GM19324 (cell line): ENCODE measurements at regions not wholly inside any gene's neighbourhood (a gene's known extent, or its start where the extent isn't known, plus 50 kb on each side); places are given as distances from the start of the nearest gene placed in this dataset.

Experiments used
- ATAC-seq: cut with Tn5 transposase; IDR thresholded peaks from one replicate; pipeline ENCODE4 v1.9.1; 2021; ENCODE audit warnings: mild to moderate bottlenecking, moderate library complexity; ENCODE audit not compliant: unreplicated experiment, low FRiP score

DNA sequence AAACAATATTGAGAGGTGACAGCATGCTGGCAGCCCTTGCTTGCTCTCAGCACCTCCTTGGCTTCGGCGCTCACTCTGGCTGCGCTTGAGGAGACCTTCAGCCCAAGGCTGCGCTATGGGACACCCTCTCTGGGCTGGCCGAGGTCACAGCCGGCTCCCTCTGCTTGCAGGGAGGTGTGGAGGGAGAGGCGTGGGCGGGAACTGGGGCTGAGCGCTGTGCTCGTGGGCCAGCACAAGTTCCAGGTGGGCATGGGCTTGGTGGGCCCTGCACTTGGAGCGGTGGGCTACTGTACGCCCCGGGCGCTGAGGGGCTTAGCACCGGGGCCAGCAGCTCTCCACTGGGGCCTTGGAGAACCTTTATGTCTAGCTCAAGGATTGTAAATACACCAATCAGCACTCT, 1613.8 kb upstream of the IGFBP7 start:
- ATAC-seq, result no peak

DNA sequence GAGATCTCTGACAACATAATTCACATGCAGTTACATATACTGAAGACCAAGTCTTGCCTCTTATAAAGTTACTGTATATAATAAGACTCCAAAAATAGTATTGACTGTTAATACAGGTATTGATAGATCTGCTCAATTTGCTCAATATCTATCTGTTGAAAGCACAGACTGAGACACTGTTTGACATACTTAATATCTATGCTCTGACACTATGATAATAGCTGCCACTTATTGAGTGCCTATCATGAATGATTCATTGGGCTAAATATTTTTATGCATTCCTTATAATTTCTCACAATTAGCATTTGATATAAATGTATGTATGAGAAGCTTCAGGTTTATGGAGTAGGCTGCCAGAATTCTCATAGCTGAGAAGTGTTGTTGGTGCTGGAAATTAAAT, 1600.9 kb upstream of the IGFBP7 start:
- no peak for ATAC-seq

DNA sequence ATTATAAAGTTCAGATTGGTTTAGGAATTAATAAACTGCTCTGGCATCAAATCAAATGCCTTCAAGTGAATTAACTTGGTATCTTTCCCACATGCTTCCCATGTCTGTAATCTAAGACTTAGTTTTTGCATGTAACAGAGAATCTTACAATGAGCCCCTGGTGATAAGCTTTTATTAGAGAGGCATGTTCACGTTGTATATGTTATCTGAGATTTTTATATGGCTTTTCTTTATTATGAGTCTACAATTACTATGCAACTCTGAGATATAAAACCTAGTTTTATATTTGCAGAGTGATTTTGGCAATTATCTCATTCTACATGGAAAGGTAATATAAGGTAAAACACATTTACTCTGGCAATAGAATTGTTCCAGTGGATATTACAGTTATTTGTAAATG, 1578.4 kb upstream of the IGFBP7 start:
- ATAC-seq, result no peak

DNA sequence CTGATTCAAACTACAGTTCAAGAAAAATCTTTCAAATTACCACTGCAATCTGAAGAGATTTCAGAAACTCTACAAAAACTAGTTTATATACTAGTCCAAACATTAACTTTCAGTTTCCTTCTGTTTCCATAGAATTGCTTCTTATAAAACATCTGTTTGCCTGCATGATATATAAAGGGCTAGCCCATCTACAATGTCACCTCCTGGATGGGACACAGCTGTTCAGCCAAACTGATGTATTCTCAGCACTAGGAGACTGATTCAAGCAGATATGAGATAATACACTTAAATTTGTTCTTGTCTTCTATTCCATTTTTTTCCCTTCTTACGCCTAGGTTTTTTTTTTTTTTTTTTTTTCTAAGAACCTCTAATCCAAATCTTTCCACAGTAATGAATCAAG, 1569.7 kb upstream of the IGFBP7 start:
- no peak for ATAC-seq

DNA sequence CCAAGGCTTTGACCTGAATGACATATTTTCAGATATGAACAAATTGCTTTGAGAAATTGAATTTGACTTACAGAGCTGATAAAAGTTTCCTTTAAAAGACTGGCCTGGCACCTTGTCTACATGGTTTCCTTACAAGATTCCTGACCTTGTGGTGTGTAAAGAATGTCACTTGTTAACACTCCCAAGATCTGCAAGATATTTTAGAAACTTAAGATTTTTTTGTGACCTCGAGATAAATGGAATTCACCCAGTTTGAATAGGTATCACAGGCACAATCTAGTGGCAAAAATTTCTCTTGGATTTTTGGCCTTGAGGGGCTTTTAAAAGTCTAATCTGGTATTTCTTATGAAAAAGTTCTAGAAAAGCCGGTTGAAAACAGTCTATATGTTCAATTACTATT, 1568.9 kb upstream of the IGFBP7 start:
- no peak for ATAC-seq

DNA sequence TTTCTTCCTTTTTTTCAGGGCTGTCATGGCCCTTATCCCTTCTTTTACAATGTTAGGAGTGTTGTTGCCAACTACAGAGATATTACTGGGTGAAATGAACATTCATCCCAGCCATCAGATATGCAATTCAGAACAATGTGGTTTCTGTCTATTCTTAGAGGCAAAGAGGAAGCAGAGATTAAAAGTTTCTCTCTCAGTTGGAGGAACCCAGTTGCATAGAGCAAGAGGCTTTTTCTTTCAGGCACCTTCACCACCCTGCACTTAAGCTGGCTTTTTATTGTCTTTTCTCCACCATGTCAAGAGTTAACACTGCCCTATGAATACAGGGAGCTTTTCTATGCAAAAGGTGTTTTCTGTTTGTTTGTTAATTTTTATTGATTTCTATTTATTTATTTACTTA, 1559.6 kb upstream of the IGFBP7 start:
- no peak for ATAC-seq

DNA sequence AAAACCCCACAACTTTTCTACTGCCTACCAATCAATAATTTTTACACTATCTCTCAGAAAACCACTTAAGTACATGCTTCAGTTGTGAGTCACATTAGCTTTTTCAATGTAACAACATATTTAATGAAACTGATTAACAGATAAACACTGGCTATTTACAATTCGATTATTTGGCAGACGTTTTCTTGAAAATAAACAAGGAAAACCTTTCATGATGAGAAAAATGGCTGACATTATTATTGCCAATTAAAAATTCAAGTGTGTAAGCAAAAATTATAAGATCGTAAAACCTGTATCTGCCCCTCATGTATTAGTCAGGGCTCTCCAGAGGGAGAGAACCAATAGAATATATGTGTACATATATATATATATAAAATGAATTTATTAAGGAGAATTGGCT, 1555.5 kb upstream of the IGFBP7 start:
- ATAC-seq, result no peak

DNA sequence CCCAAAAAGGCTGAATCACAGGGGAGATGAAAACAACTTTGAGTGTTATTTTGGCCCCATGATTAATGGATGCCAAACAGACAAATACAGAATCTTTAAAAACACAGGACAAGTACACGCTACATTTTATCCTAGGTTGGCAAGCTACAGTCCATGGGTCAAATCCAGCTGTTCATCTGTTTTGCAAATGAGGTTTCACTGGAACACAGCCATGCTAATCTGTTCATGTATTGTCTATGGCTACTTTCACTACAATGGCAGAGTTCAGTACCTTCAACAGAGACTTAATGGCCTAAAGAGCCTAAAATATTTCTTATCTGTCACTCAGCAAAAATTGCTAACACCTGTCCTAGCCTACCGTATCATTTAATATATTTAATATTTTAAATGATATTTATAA, 1548.5 kb upstream of the IGFBP7 start:
- ATAC-seq, result no peak

DNA sequence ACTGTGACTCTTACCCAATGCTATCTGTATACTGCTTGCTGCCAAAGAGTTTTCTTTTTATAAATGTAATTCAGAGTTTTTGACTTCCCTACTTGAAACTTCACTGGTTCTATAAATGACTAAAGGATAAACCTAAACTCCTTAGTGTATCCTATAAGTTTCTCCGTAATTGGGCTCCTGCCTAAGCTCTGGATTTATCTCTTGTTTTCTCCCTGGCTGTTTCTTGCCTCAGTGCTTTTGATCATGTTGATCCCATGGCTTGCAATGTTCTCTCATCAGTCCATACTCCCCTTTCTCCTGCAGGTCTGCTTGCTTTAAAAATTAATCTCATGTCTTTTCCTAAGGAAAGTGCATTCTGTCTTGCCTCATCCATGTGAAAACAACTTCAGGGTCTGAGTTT, 1543.1 kb upstream of the IGFBP7 start:
- no peak for ATAC-seq

DNA sequence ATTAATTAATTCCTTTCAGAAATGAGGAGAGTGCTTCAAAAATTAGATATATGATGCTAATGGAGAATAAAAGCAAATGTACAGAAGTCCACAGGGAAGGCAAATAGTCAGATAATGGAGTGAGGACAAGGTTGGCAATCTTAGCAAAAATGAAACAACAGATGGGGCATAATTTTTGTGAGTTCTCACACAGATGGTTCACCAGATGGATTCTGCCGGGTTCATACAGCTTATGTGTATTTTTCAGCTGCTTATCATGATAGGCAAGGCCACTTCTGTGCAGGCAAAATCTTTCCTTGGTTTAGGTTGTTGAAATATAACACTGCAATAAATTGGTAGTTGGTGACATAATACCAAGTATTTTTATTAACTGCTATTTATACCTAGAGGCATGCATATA, 1539.0 kb upstream of the IGFBP7 start:
- ATAC-seq, result no peak

DNA sequence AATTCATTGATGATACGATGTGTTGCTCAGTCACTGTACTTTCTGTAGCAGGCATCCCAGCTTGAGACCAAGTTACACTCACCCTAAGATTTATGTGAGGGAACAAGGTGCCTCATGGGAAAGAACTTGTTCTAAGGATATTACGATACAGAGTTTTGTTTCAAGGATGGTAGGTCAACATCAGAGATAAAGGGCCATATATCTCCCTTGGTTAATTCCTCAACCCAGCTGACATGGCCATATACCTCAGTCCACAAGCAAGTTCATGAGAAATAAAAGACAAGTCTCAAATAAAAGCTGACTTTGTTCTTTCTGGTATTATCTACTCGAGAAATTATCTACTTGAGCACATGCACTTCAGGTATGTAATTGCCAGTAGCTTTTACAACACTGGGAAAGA, 1535.9 kb upstream of the IGFBP7 start:
- ATAC-seq, result no peak

DNA sequence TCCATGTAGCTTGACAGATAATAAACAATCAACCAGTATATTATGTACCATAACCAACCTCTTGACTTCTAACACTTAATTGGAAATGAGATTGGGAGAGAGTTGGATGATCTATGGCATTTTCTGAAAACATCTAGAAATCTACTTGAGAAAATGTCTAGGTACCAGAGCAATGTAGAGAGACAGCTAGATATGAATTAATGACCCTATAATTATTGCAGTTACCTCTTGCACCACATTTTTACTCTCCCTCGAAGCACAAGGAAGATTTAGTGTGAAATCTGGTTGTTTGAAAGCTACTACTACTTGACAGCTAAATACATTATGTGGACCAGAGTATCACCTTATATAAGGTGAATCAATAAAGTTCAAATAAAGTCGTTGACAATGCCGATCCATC, 1534.4 kb upstream of the IGFBP7 start:
- no peak for ATAC-seq

DNA sequence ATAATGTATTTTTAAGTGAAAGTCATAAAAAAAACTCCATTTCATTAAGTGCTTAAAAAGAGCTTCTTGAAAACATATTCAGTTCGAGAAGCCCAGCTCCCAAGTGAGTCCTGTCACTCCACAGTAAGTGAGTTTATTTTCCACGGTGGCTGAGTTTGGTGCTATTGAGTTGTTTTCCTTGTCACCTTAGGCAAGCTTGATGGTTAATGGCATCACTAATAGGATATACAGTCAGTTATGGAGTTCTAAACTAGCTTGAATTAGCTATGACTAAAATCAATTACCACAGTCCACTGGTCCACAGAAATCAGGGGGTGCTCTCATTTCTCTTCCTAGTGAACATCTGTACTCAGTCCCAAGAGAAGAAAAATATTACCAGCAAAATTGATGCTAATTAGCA, 1526.2 kb upstream of the IGFBP7 start:
- no peak for ATAC-seq

DNA sequence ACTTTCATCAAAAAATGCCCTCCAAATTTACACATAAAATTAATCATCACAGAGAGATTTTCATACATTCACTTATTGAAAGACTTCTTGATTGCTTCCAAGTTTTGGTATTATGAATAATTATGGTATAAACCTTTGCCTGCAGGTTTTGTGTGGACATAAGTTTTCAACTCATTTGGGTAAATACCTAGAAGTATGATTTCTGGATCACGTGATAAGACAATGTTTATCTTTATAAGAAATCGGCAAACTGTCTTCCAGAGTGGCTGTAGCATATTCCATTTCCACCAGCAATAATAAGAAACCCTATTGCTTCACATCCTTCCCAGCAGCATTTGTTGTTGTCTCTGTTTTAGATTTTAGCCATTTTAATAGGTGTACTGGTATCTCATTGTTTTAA, 1507.0 kb upstream of the IGFBP7 start:
- ATAC-seq, result no peak

DNA sequence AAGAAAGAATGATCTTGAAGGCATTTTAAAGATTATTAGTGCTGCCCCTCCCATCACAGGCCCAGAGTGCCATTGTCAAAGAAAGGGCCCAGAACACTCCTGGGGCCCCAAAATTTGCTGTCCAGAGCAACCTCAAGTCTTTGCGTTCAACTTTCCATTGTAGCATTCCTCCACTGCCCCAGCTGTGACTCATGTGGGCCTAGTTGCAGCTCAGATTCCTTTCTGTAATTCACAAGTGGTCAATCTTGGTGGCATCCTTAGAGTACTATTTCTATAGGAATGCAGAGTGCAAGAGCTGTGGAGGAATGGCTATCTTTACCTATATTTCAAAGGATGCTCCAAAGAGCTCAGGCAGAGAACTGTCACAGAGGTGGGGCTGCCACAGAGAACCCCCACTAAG, 1500.8 kb upstream of the IGFBP7 start:
- no peak for ATAC-seq

DNA sequence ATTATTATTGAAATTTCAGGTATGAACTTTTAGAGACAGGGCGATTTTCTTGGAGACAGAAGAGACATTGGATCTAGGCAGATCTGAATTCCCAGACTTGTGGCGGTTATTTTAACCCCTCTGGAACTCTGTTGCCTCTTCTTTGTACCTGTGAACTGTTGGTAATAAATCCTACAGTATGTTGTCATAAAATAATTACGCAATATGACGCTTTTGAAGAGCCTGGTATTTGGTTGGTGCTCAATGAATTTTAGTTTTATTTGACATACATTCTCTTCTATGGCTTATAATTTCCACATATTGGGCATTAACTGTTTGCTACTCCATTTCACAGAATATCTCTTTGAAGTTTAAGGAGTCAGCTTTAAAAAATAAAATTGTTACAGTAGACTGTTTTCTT, 1496.1 kb upstream of the IGFBP7 start:
- ATAC-seq, result no peak

DNA sequence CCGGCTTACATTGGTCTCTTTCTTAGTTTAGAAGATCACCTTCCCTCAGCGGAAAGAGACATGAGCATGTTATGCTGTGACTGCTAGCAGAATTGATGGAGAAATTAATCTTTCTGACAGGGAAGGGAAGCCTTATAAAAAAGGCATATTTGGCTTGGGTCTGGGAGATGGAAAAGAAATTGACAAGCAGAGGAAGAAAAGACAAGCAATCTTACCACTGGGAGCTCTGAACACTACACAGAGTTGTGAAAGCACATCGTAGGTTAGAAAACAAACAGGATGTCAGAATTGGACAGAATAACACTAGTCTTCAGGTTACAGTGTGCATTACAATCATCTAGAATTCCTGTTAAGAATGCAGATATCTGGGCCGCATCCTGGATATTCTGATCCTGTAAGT, 1493.8 kb upstream of the IGFBP7 start:
- ATAC-seq, result no peak

DNA sequence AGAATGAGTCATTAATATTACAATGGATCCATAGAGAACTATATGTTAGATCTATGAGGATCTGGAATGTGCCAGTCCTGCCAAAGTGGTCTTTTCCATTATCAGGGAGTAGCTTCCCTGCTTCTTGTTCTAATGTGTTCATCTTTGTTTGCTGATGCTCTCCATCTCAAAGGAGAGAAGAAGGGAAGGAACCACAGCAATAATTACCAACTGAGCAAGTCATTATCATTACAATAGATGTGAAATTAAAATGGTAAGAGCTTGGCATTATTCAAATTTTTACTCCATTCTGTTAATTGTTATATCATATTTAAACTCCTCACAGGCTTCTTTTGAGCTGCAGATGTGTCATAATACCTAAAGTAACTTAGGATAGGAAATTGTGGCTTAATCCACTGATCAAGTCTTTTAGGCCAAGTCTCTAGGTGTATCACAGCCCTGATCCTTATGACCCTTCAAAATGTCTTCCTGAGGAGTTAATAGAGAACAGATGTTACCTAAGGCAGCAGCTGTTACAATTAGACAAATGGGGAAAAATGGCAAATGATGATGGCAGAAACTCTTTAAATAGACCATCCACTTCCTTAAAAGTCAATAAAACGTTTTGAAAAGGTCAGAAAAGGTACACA, 1492.7 kb upstream of the IGFBP7 start:
- ATAC-seq, result no peak

DNA sequence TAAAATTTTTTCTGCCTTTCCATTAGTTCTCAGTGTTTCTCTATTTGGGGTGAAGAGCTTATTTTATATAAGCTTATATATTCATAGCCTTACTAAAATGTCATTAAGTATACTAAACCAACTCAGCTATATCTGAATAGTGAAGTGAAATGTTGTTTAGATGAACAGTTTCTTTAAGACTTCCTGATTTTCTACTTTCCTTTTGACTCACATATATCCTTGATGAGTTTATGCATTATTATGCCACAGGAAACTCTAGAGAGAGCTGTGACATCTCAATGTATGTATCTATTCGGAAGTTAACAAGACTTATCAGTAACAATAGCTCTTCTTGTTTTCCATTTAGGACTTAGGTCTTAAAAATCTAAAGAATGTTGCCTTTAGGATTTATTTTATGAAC, 1491.8 kb upstream of the IGFBP7 start:
- ATAC-seq, result no peak

DNA sequence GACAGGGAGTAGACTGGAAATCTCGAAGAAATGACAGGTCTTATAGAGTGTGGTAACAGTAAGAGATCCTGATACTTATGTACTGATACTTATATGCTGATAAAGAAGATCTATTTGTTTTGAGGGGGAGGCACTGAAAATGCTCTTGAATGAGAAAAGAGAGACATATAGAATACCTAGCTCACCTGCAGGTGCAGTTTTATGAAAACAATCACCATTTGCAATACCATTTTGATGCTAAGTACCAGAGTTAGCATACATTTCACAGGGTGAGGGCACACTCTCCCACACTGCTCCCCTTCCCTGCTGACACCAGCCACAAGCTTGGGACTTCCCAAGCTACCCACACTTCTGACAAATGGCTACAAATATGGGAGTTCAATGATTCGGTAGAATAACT, 1490.1 kb upstream of the IGFBP7 start:
- ATAC-seq, result no peak

DNA sequence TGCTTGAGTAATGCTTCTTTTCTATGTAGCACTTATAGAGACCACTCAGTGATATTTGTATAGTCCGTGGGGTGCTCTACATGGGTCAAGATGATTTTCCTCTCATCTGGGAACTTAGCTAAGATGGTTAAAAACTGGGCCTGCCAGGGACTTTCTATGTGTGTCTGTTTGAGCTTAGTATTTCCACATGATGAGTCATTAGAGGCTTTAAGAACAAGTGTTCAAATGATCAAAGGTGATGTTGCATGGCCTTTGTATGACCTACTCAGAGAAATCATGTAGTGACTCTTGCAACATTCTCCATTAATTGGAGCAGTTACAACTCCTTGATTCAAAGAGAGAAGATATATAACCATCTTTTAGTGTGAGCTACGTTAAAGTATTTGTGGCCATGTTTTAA, 1480.5 kb upstream of the IGFBP7 start:
- ATAC-seq, result no peak

DNA sequence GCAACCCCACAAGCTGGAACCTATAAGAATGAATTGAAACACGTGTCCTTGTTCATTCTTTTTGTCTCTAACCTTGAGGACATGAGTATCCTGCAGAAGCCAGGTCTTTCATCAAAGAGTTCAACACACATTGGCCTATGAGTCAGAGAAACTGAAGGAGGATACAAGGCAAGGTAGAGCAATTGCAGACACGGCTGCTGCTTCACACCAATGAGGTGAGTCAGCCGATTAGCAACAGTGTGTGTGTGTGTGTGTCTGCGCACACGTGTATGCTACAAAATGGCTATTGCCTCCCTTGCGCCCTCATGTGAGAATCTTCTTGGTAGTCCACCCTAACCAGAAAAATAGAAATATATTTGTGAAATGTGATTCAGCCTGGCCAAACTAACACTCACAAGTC, 1477.7 kb upstream of the IGFBP7 start:
- no peak for ATAC-seq

DNA sequence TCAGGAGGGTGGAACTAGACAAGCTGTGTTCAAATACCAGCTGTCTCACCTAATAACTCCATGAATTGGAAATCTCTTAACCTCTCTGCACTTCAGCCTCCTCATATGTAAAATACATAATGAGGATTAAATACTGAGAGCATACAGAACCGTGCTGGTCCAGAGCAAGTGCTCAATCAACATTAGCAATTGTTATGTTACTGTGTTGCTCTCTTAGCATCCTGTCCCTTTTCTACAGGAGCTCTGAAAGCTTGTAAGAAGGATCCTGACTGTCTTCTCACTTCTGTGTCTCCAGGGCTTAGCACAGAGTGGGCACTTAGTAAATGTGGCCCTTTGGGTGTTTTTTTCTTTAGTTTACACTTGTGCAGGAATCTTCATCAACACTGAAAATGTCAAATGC, 1456.1 kb upstream of the IGFBP7 start:
- ATAC-seq, result no peak
